OCI-LY7 (cell line): ENCODE measurements at regions not wholly inside any gene's neighbourhood (a gene's known extent, or its start where the extent isn't known, plus 50 kb on each side); places are given as distances from the start of the nearest gene placed in this dataset.

Experiments
- EZH2phosphoT487 ChIP-seq: fragments of 200-600 bp; sonication (generic); IDR thresholded peaks from 2 replicates; pipeline ENCODE4 v1.6.1; 2018; ENCODE audit warnings: low read depth, borderline replicate concordance, mild to moderate bottlenecking, mixed run types, antibody characterized with exemption, low read length, moderate library complexity, mixed read lengths
- TF ChIP-seq, protein P1 (sequence below): fragments of 200-600 bp; sonication (generic); conservative IDR thresholded peaks from 2 replicates; pipeline ENCODE4 v1.5.1; 2014; ENCODE audit warnings: mild to moderate bottlenecking, antibody characterized with exemption, low read length, moderate library complexity, mixed read lengths

DNA sequence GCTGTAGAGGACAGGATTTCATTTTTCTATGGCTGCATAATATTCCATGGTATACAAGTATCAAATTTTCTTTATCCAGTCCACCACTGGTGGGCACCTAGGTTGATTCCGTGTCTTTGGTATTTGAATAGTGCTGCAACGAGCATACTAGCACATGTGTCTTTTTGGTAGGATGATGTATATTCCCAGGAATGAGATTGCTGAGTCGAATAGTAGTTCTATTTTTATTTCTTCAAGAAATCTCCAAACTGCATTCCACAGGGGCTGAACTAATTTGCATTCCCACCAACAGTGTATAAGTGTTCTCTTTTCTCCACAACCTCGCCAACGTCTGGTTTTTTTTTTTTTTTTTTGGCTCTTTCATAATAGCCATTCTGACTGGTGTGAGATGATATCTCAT is 550.0 kb downstream of the REEP3 start:
- TF ChIP-seq, protein P1, sequence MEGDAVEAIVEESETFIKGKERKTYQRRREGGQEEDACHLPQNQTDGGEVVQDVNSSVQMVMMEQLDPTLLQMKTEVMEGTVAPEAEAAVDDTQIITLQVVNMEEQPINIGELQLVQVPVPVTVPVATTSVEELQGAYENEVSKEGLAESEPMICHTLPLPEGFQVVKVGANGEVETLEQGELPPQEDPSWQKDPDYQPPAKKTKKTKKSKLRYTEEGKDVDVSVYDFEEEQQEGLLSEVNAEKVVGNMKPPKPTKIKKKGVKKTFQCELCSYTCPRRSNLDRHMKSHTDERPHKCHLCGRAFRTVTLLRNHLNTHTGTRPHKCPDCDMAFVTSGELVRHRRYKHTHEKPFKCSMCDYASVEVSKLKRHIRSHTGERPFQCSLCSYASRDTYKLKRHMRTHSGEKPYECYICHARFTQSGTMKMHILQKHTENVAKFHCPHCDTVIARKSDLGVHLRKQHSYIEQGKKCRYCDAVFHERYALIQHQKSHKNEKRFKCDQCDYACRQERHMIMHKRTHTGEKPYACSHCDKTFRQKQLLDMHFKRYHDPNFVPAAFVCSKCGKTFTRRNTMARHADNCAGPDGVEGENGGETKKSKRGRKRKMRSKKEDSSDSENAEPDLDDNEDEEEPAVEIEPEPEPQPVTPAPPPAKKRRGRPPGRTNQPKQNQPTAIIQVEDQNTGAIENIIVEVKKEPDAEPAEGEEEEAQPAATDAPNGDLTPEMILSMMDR: no peak
- TF ChIP-seq EZH2phosphoT487: no peak
